ENCODE measurements at regions not wholly inside any gene's neighbourhood (a gene's known extent, or its start where the extent isn't known, plus 50 kb on each side); places are given as distances from the start of the nearest gene placed in this dataset.
"Not testable (repeated sequence)": the region's sequence is repeated elsewhere in the genome, so short reads cannot be mapped to it uniquely, and the experiment has no call there.

GRCh38 chr5:166786178-166786577 is 1505.3 kb upstream of the WWC1 start:
- Mint-ChIP-seq H3K9me3 (peaks cover 0 to 11% (median 9%) of the 10 kb centered on the region in 9 donors), H3K4me3 (no peak overlapping the region), H3K27ac (no peak overlapping the region), H3K36me3 (no peaks in the 10 kb centered on the region), H3K4me1 (no peaks in the 10 kb centered on the region), H3K27me3 (no peaks in the 10 kb centered on the region)
- ATAC-seq (no peak), DNase-seq (no peak)
- POLR2A ChIA-PET: no interaction called here

- POLR2A ChIA-PET: no interaction called here
- DNase-seq: no peak
- Mint-ChIP-seq H3K27me3 (no peaks in the 10 kb centered on the region), H3K27ac (no peak overlapping the region), H3K4me1 (no peaks in the 10 kb centered on the region), H3K4me3 (no peak overlapping the region), H3K36me3 (no peaks in the 10 kb centered on the region), H3K9me3 (peaks cover 0 to 11% (median 9%) of the 10 kb centered on the region in 9 donors)
- no peak for ATAC-seq
Observed at GRCh38 chr5:166786889-166787288, 1504.6 kb upstream of the WWC1 start.

DNA sequence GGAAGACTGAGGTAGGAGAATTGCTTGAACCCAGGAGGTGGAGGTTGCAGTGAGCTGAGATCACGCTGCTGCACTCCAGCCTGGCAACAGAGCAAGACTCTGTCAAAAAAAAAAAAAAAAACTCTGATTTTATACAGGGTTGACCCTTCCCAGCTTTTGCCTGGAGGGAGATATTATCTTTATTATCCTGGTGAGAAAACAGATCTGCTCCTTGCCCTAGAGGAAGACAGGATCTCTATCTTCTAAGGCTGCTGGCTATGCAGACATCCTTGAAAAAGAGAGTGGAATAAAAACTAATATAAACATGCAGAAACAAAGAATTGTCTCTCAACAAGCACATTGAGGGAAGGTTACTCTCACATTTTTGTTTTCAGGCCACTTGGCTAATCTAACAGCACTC is 1503.4 kb upstream of the WWC1 start:
- ATAC-seq: no peak
- H3K27ac Mint-ChIP-seq: no peak overlapping the region
- no peak overlapping the region for H3K4me3 Mint-ChIP-seq
- DNase-seq: no peak
- H3K27me3 Mint-ChIP-seq: no peaks in the 10 kb centered on the region
- POLR2A ChIA-PET: no interaction called here
- no peaks in the 10 kb centered on the region for H3K4me1 Mint-ChIP-seq
- H3K9me3 Mint-ChIP-seq: peaks cover 0 to 11% (median 7%) of the 10 kb centered on the region in 9 donors
- no peaks in the 10 kb centered on the region for H3K36me3 Mint-ChIP-seq

- no peak overlapping the region for H3K27ac Mint-ChIP-seq
- no peak for DNase-seq
- no peaks in the 10 kb centered on the region for H3K36me3 Mint-ChIP-seq
- no peaks in the 10 kb centered on the region for H3K4me1 Mint-ChIP-seq
- H3K27me3 Mint-ChIP-seq: no peaks in the 10 kb centered on the region
- no peak overlapping the region for H3K4me3 Mint-ChIP-seq
- POLR2A ChIA-PET: no interaction called here
- ATAC-seq: no peak
- H3K9me3 Mint-ChIP-seq: peaks cover 0 to 16% (median 4%) of the 10 kb centered on the region in 9 donors
Observed at GRCh38 chr5:166795756-166796155, 1495.7 kb upstream of the WWC1 start.

GRCh38 chr5:166803058-166803457 is 1488.4 kb upstream of the WWC1 start:
- H3K36me3 Mint-ChIP-seq: peaks cover 0 to 5% (median 0%) of the 10 kb centered on the region in 3 donors
- no peaks in the 10 kb centered on the region for H3K4me1 Mint-ChIP-seq
- no peaks in the 10 kb centered on the region for H3K27me3 Mint-ChIP-seq
- DNase-seq: no peak
- ATAC-seq: no peak
- no peak overlapping the region for H3K27ac Mint-ChIP-seq
- H3K4me3 Mint-ChIP-seq: no peak overlapping the region
- POLR2A ChIA-PET: no interaction called here
- H3K9me3 Mint-ChIP-seq: peaks cover 0 to 34% (median 12%) of the 10 kb centered on the region in 9 donors

DNA sequence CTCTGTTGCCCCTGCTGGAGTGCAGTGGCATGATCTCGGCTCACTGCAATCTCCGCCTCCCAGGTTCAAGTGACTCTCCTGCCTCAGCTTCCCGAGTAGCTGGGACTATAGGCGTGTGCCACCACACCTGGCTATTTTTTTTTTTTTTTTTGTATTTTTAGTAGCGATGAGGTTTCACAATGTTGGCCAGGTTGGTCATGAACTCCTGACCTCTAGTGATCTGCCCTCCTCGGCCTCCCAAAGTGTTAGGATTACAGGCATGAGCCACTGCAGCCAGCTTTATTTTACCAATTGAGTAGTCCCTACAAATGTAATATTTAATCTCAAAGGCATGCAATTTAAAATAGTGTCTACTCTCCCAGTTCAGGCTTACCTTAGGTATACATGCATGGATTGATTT is 1487.2 kb upstream of the WWC1 start:
- H3K27ac Mint-ChIP-seq, H3K27me3 Mint-ChIP-seq, ATAC-seq, POLR2A ChIA-PET, H3K36me3 Mint-ChIP-seq, DNase-seq, H3K4me1 Mint-ChIP-seq, H3K4me3 Mint-ChIP-seq: not testable (repeated sequence)
- H3K9me3 Mint-ChIP-seq: peaks cover 0 to 36% (median 11%) of the 10 kb centered on the region in 9 donors

DNA sequence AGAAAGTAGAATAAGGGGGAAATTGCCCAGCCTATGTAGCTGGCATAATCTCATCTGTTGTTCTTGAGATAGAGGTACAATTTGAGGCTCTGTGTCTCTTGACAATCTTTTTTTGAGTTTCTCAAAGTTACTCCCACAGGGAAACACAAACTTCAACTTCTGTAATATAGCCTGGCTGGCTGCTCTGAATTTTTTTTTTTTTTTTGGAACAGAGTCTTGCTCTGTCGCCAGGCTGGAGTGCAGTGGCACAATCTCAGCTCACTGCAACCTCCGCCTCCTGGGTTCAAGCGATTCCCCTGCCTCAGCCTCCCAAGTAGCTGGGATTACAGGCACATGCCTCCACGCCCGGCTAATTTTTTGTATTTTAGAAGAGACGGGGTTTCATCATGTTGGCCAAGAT is 1486.8 kb upstream of the WWC1 start:
- DNase-seq, H3K36me3 Mint-ChIP-seq, H3K27me3 Mint-ChIP-seq, H3K27ac Mint-ChIP-seq, ATAC-seq, POLR2A ChIA-PET, H3K4me1 Mint-ChIP-seq, H3K4me3 Mint-ChIP-seq: not testable (repeated sequence)
- peaks cover 0 to 36% (median 11%) of the 10 kb centered on the region in 9 donors for H3K9me3 Mint-ChIP-seq

GRCh38 chr5:166810093-166810658 is 1481.3 kb upstream of the WWC1 start:
- ATAC-seq, H3K27me3 Mint-ChIP-seq, H3K4me3 Mint-ChIP-seq, H3K36me3 Mint-ChIP-seq, POLR2A ChIA-PET, DNase-seq, H3K4me1 Mint-ChIP-seq, H3K27ac Mint-ChIP-seq: not testable (repeated sequence)
- H3K9me3 Mint-ChIP-seq: peaks cover 10 to 39% (median 13%) of the 10 kb centered on the region in 9 donors

DNA sequence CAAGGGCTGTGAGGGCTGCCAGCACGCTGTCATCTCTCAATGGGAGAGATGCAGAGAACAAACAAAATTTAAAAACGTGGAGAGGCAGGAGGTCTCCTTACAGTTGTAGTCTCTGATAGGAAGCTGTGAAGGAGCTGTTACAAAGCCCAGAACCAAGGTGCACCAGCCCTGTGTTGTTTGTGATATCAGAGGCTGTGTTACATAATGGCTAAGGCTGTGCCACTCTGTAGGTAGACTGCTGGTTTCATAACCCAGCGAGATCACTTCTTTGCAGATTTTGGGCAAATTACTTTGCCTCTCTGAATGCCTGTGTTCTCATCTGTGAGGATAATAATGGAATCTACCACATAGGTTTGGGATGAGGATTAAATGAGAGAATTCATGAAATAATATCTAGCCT is 1480.7 kb upstream of the WWC1 start:
- POLR2A ChIA-PET: no interaction called here
- DNase-seq (no peak), ATAC-seq (no peak)
- Mint-ChIP-seq H3K4me1 (no peaks in the 10 kb centered on the region), H3K27me3 (no peaks in the 10 kb centered on the region), H3K4me3 (no peak overlapping the region), H3K27ac (peak overlapping the region in 1 of 10 donors; percentile 8), H3K36me3 (peaks cover 0 to 8% (median 0%) of the 10 kb centered on the region in 3 donors), H3K9me3 (peaks cover 7 to 33% (median 12%) of the 10 kb centered on the region in 9 donors)

- Mint-ChIP-seq H3K9me3 (peaks cover 3 to 32% (median 6%) of the 10 kb centered on the region in 9 donors), H3K27me3 (no peaks in the 10 kb centered on the region), H3K36me3 (peaks cover 0 to 4% (median 0%) of the 10 kb centered on the region in 3 donors), H3K4me3 (no peak overlapping the region), H3K4me1 (no peaks in the 10 kb centered on the region), H3K27ac (no peak overlapping the region)
- ATAC-seq: no peak
- POLR2A ChIA-PET: no interaction called here
- DNase-seq: no peak
Observed at GRCh38 chr5:166823360-166823759, 1468.1 kb upstream of the WWC1 start.

DNA sequence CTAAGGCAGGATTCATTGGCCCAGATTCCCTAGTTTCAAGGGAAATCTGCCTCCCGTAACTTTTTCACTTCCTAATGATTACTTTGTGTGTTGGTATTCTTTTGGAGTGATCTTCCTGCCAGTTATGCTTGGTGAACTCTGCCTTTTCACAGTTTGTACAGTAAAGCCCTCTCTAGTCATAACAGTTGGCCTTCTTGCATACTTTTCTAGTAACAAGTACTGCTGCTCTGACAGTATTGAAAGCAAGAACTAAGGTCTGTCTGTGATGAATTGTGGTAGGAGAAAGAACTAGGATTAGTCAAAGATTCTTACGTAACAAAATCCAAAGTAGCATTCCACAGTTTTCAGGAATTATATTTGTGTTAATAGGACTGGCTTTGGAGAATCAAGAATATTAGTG is 1457.2 kb upstream of the WWC1 start:
- Mint-ChIP-seq H3K4me1 (no peaks in the 10 kb centered on the region), H3K27me3 (no peaks in the 10 kb centered on the region)

GRCh38 chr5:166845044-166845443 is 1446.4 kb upstream of the WWC1 start:
- Mint-ChIP-seq H3K4me1 (no peaks in the 10 kb centered on the region), H3K27me3 (no peaks in the 10 kb centered on the region), H3K9me3 (peaks cover 4 to 54% (median 30%) of the 10 kb centered on the region in 9 donors), H3K27ac (no peak overlapping the region), H3K4me3 (no peak overlapping the region), H3K36me3 (no peaks in the 10 kb centered on the region)
- no peak for ATAC-seq
- POLR2A ChIA-PET: interaction anchor here (0.6 kb wide), 2 partner anchors 730 to 1309 kb away, joined by 7 read pairs; no protein-coding TSS in a partner anchor
- no peak for DNase-seq

More for the DNA sequence above, 1457.2 kb upstream of the WWC1 start:
- ATAC-seq: no peak
- H3K9me3 Mint-ChIP-seq: peaks cover 2 to 28% (median 9%) of the 10 kb centered on the region in 9 donors
- H3K36me3 Mint-ChIP-seq: no peaks in the 10 kb centered on the region
- DNase-seq: no peak
- no peak overlapping the region for H3K4me3 Mint-ChIP-seq
- POLR2A ChIA-PET: no interaction called here
- no peak overlapping the region for H3K27ac Mint-ChIP-seq

DNA sequence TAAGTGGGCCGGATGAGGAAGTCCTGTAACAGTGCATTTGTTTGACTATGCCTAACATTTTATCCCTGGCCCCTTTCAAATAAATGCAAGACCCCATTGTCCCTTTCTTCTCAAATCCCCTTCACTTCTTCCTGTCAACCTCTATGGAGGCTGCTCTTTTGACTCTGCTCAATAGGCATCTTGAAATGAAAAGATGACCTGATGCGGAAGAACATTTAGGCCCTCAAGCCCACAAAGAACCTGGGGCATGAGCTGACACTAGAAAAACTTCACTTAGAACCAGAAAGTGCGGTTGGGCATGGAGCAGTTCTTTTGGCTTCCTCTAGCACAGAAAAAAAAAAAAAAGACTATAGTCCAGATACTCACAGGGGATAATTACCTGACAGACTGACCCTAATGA is 1434.7 kb upstream of the WWC1 start:
- POLR2A ChIA-PET: no interaction called here
- Mint-ChIP-seq H3K27ac (peak overlapping the region in 1 of 10 donors; percentile 57), H3K4me3 (no peak overlapping the region), H3K36me3 (no peaks in the 10 kb centered on the region), H3K27me3 (no peaks in the 10 kb centered on the region), H3K4me1 (no peaks in the 10 kb centered on the region), H3K9me3 (peaks cover 0 to 32% (median 6%) of the 10 kb centered on the region in 9 donors)
- no peak for ATAC-seq
- DNase-seq: no peak

GRCh38 chr5:166860426-166860825 is 1431.0 kb upstream of the WWC1 start:
- Mint-ChIP-seq H3K36me3 (no peaks in the 10 kb centered on the region), H3K9me3 (peaks cover 0 to 45% (median 6%) of the 10 kb centered on the region in 9 donors), H3K27me3 (no peaks in the 10 kb centered on the region), H3K27ac (no peak overlapping the region), H3K4me1 (no peaks in the 10 kb centered on the region), H3K4me3 (no peak overlapping the region)
- POLR2A ChIA-PET: no interaction called here
- DNase-seq: no peak
- no peak for ATAC-seq
